Retinal pigment epithelial cell (primary cell): ENCODE measurements at regions not wholly inside any gene's neighbourhood (a gene's known extent, or its start where the extent isn't known, plus 50 kb on each side); places are given as distances from the start of the nearest gene placed in this dataset.
"Not testable (repeated sequence)": the region's sequence is repeated elsewhere in the genome, so short reads cannot be mapped to it uniquely, and the experiment has no call there.

Source experiments
- DNase-seq: peaks from one replicate; pipeline ENCODE4 v3.0.0-alpha.2; 2010; ENCODE audit warnings: low read depth
- H3K4me3 ChIP-seq: 2 replicates; pipeline ENCODE4 v1.5.1; 2011; ENCODE audit warnings: mild to moderate bottlenecking, low read length, control low read depth, moderate library complexity
- CTCF ChIP-seq: conservative IDR thresholded peaks from 2 replicates; pipeline ENCODE4 v1.5.1; 2011; ENCODE audit warnings: low read depth, low read length, control low read depth, inconsistent platforms

GRCh38 chr20:19841740-19842139 lies 83.7 kb downstream of the RIN2 start:
- DNase-seq, result no peak
- TF ChIP-seq CTCF, result no peak
- no peak overlapping the region for H3K4me3 ChIP-seq

GRCh38 chr20:19844850-19845249 lies 86.8 kb downstream of the RIN2 start:
- not testable (repeated sequence) for H3K4me3 ChIP-seq, DNase-seq

- no peak for DNase-seq
- no peak overlapping the region for H3K4me3 ChIP-seq
- TF ChIP-seq CTCF, result no peak
These were observed 89.3 kb downstream of the RIN2 start for GRCh38 chr20:19847383-19847782.

GRCh38 chr20:19849341-19850197 lies 91.5 kb downstream of the RIN2 start:
- no peak overlapping the region for H3K4me3 ChIP-seq
- DNase-seq, result no peak
- TF ChIP-seq CTCF, result no peak

GRCh38 chr20:19850198-19850533 lies 92.1 kb downstream of the RIN2 start:
- no peak for DNase-seq
- TF ChIP-seq CTCF, result no peak
- no peak overlapping the region for H3K4me3 ChIP-seq

GRCh38 chr20:19851861-19852260 lies 93.8 kb downstream of the RIN2 start:
- DNase-seq, result no peak
- no peak for TF ChIP-seq CTCF

GRCh38 chr20:19855416-19855815 lies 97.4 kb downstream of the RIN2 start:
- no peak for DNase-seq
- H3K4me3 ChIP-seq, result no peak overlapping the region
- TF ChIP-seq CTCF, result no peak

More at GRCh38 chr20:19851861-19852260, 93.8 kb downstream of the RIN2 start:
- no peak overlapping the region for H3K4me3 ChIP-seq
